ENCODE measurements at regions not wholly inside any gene's neighbourhood (a gene's known extent, or its start where the extent isn't known, plus 50 kb on each side); places are given as distances from the start of the nearest gene placed in this dataset.

DNA sequence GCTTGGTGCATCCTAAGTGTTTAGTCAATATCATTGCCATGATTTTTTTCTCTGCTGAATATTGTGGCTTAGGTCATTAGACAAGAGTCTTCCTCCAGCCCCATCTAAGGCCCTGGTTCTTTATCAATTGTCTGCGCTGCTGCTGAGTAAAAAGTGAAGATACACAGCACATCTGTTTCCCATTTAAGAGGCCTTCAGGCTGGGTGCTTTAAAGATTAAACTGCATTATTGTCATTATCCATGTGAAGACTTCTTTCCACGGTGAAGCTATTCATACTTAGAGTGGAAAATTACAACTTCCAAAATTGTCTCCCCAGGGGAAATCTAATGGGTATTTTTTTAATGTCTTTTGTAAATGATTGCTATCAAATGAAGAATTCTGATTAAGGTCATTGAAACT is 719.8 kb upstream of the LRRC4C start:
- no peak for DNase-seq (ENCODE audit: low read depth)

DNA sequence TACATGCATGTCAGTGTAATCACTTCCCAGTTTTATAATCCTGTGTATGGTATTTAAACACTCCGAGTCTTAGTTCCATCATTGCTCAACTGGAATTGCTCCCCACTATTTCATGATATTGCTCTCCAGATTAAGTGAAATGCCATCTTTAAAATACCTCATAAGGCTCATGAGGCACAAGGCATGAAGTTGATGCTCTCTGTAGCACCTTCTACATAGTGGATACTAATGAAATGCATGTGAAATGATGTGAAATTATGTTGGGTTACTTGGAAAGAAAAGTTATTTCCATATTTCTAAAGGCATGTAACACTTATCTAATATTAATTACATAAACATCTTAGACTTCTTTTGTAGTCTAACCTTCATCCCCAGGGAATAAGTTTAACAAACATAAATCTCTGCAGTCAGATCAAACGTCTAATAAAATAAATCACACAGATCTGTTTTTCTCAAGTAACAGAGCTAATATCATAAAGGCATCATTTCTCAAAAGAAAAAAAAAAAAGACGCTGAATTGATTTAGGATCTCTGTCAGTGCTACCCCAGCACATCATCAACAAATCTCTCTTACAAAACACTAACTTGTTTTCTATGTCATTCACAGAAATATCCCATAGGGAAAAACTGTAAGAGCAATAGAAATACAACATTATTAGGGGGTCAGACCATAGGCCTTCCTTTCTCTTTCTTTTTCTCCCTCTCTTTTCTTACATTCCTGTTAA is 736.0 kb upstream of the LRRC4C start:
- no peak for DNase-seq (ENCODE audit: low read depth)

DNA sequence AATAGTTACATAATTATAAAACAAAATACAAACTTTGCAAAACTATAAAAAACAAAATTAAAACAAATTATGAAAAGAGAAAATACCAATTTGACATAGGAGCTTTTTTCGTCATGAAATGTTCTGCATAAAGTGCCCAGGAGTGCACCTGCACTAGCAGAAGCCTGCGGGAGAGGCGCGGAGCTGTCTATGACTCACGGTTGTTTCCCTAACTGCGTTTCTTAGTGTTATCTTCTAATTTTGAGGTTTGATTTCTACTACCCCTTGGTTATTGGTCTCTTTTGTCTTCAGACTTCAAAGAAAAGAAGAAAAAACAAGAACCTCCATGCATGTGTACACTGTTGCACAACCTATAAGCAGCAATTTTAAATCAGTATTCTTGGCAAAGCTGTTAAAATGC is 740.9 kb upstream of the LRRC4C start:
- DNase-seq (ENCODE audit: low read depth), result no peak

DNA sequence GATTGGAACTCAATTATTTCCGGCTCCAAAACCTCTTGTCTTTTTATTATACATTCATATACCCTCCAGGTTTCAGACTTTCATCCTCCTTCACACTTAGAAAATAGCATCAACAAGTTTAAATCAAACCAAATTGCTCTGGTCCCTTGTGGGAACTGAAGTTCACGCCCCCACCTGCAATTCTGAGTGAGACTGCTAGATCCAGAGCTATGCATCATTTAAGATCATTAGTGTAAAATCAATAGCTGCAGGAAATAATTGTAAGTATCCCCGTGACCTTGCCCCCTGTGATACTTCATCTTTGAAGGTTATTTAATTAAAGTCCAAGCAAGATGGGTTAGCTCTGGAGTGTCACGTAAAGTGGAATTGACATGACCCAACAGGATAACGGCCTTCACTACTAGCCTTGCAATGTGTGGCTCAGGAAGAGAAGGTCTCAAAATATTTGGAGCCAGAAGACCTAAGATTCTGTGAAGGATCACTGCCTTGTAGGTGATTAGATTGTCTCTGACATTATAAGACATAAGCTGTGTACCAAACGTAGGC is 742.2 kb upstream of the LRRC4C start:
- DNase-seq (ENCODE audit: low read depth), result no peak

DNA sequence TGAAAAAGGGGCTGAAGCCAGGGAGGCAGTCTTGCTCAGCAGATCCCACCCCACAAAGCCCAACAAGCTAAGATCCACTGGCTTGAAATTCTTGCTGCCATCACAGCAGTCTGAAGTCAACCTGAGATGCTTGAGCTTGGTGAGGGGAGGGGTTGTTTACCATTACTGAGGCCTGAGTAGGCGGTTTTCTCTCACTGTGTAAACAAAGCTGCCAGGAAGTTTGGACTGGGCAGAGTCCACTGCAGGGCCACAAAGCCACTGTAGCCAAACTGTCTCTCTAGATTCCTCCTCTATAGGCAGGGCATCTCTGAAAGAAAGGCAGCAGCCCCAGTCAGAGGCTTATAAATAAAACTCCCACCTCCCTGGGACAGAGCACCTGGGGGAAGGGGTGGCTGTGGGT is 746.1 kb upstream of the LRRC4C start:
- peak; percentile 3 for DNase-seq (ENCODE audit: low read depth)

DNA sequence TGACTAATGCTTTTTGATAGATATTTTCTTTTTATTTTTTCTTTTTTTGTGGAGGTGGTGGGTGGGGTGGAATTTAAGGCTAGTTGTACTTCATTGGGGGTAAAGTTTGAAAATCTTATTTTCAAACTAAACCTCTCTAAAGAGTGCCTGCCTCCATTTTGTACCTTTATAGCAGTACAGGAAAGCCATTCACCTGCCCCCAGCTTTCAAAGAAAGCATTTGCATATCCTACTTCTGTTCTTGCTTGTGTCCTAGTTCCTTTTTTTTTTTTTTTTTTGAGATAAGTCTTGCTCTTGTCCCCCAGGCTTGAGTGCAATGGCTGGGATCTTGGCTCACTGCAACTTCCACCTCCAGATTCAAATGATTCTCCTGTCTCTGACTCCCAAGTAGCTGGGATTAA is 766.2 kb upstream of the LRRC4C start:
- no peak for DNase-seq (ENCODE audit: low read depth)

DNA sequence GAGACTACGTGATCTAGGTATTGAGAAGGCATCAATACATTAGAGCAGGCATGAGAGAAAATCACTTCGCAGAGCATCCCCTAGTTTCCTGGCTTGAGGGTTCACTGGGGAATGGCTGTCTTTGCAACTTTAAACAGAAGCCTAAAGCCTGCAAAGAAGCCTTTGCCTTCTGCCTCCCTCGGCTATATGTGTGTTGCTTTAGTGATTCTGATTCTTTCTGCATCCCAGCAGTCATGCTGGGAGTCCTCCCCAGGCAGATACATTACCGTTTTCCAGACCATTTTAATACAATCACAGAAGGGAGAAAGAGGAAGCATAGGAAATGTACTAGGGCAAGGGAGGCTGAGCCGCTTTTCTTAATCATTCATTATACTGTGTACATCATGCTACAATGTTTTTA is 773.2 kb upstream of the LRRC4C start:
- DNase-seq (ENCODE audit: low read depth), result no peak

DNA sequence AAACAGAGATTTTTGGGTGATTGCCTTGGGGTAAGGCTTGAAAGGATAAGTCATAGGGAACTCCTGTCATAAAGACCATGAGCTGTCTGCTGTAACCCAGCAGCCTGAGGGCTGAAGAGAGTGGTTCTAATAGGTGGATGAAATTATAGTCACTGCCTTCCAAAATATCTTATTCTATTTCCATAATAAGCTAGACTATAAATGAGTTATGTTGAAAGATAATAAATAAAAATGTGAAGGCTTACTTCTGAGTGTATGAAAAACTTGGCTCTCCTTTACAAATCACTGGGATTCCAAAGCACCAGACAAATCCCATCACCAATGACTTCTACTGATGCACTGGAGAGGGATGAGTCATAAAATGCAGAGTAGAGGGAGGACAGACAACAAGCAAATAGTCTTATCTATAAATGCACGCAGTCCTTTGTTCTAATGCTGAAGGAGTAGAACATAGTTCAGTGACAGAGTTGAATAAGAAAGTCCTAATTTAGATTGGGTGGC is 775.0 kb upstream of the LRRC4C start:
- DNase-seq (ENCODE audit: low read depth), result peak; percentile 65

DNA sequence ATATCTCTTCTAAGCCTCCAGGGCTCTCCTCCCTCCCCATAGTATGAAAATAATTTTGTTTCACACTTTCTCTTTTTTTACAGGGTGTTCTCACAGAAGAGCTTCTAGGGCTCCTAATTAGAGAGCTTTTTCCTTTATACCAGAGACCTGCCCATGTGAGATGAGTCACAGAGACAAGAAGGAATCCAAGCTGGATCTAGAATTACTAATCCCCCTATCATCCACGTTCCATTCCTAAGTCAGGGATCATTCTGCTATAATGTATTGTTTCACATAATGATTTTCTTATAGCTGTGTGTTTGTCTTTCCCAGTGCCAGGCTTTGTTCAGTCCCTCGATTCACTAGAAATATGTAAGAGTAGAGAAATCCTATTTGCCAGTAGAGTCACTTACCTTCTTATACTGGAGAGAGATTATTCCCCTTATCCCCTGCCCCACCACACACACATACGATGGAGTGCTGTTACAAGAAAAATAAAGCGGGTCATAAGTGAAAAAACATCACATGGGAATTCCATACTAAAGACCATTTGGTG is 778.3 kb upstream of the LRRC4C start:
- peak; percentile 55 for DNase-seq (ENCODE audit: low read depth)

DNA sequence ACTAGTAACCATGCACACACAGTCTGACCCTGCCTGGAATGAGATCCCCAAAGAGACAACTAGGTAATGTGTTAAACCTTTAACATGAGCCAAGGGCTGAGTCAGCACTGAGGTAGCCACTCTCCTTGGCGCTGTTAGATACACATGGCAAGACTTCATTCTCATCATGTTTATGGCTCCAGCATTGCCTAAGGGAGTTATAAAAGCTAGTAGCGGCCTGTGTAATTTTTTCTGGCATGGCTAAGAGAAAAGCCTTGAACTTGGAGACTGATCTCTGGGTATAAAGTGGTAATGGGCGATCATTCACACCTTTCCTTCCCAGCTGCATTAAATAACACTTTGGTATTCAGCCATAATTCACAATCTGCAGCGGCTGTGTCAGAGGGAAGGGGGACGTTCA is 779.7 kb upstream of the LRRC4C start:
- peak; percentile 81 for DNase-seq (ENCODE audit: low read depth)

DNA sequence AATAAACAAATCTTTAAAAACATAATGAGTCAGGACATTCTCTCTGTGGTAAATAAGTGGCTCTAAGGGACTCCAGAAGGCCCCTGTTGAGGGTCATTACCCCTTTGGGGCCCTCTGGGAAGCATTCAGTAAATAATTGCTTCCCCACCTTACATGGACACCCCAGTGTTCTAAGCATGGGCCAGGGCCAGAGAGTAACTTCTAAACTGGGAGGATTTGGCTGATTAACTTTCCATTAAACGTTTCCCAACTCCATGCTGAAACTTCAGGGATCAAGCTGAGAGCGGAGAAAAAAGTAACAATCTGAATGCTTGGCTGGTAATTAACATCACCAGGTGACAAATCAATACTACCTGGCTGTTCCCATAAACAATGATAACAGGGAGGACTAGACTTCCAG is 783.9 kb upstream of the LRRC4C start:
- no peak for DNase-seq (ENCODE audit: low read depth)

DNA sequence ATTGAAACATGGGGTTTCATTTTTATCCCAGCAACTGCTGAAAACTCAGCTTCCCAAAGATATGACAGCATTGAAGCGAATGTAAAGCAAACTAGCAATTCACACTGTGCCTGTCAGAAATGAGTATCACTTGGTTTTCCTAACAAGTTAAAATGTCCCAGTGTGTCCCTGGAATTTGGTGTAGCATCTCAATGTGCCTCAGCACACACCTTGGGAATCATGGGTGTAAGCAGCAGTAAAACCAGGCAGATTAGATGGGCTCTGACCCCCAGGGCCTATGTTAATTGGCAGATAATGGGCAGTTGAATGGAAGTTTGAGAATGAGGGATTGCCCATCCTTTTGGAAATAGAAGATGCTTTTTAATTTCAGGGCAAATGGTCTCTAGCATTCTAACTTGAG is 784.9 kb upstream of the LRRC4C start:
- DNase-seq (ENCODE audit: low read depth), result no peak

DNA sequence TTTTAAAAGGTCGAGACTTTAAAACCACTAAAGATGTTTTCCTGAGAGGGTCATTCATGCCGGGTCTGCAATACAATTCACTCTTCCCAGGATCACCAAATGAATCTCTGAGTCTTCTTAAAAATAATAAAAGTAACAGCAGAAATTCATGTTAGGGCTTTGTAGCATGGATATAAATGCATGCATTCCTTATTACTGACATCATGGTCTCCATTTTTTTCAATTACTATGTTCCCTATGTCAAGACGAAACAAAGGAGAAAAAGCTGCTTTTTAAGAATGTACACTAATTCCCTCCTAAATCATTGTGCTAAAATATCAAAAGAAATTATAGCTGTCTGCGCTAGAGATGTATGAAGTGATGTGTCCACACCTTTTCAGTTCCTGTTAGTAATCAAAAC is 789.9 kb upstream of the LRRC4C start:
- no peak for DNase-seq (ENCODE audit: low read depth)

DNA sequence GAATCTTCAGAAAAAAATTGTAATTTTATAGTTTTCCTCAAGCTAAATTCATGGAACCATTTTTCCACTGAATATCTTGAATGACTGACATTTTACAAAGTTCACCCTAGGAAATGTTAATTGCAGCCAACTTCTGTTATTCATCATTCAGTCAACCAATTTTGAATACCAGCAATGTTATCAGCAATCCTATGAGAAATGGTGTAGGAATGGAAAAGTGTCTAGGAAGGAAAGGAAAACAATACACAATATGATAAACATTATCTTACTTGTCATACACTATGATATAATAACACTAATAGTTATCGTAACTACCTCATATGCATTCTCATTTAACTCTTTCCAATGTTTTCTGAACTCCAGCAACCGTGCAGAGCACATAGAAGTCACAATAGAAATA is 790.5 kb upstream of the LRRC4C start:
- no peak for DNase-seq (ENCODE audit: low read depth)

DNA sequence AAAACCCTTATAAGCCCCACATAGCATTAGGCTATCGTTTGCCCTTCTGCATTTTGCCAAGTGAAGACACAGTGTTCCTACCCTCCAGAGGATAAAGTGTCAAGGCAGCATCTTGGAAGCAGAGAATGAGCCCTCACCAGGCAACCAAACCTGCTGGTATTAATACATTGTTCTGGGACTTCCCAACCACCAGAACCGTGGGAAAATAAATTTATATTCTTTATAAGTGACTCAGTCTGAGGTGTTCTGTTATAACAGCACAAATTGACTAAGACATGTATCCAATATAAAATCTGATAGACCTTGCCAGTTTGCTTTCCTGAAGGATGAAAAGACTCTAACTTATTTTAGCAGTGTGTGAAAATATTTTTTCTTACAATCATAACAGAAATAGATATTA is 792.5 kb upstream of the LRRC4C start:
- peak; percentile 9 for DNase-seq (ENCODE audit: low read depth)

DNA sequence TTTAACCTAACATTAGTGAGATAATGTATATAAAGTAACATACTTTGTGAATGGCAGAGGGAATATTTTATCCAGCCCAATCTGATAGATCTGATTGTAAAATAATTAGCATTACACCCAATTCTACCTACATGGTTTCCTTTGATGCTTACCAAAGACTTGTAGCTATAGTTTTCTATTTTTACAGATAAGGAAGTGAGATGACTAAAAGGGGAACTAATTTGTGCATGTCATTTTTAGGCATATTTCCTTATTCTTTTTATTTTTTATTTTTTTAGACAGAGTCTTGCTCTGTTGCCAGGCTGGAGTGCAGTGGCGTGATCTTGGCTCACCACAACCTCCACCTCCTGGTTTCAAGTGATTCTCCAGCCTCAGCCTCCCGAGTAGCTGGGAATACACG is 793.7 kb upstream of the LRRC4C start:
- no peak for DNase-seq (ENCODE audit: low read depth)

DNA sequence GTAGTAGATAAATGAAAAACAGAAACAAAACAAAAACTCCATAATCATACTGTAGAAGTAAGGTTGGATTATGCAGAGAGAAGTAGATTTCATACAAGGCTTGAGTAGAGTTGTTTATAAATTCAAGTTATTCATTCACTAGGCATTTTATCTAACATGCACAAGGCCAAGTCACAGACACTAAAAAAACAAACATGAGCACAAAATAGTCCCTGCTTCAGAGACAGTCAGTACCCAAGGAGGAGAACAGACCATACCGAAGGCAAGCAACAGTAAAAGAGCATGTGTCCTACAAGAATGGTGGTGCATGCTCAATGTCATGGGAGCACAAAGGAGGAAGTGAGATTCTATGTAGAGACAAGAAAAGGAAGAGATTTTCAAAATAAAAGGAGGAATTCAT is 796.5 kb upstream of the LRRC4C start:
- peak; percentile 32 for DNase-seq (ENCODE audit: low read depth)

DNA sequence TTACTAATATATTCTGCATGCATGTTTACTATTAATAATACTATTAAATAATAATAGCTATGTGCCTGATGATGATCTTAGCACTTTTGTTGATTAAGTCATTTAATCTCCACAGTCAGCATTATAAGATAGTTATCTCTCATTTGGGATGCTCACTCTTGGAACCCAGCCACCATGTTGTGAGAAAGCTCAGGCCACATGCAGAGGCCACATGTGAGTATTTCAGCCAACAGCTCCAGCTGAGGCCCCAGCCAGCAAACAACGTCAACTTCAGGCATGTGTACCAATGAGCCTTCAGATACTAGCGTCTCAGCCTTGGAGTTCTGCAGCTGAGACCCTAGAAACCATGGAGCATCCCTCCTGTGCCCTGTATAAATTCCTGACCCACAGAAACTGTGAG is 798.1 kb upstream of the LRRC4C start:
- DNase-seq (ENCODE audit: low read depth), result no peak

DNA sequence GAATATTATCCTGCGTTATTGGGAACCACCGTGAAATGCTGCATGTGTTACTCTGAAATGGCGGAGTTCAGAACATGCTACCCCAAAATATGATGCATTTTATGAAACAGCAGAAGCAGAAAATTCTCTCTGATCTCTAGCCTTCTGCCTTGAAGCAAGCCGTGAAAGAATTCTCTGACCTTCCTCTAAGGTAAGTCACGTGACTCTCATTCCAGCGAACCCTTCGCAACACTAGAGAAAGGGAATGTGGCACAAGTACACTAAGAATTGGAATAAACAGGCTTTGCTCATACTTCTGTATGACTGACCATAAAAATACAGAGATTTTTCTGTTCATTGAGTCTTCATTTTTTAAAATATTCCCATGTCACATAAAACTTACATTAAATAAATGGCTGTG is 805.6 kb upstream of the LRRC4C start:
- no peak for DNase-seq (ENCODE audit: low read depth)

DNA sequence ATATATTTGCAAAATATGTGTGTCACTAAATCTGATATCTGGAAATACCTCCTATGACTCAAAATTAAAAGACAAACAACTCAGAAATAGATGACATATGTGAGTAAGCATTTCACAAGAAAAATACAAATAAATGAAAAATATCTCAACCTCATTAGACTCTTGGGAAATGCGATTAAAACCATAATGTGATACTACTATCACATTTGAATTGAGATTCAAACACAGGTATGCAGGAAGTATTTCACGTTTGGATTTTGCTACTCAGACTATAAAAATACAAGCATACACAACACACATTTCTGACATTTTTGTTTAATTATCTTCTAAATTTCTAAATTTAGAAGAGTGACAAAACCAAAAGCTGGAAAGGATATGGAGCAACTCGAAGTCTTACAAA is 811.9 kb upstream of the LRRC4C start:
- no peak for DNase-seq (ENCODE audit: low read depth)

DNA sequence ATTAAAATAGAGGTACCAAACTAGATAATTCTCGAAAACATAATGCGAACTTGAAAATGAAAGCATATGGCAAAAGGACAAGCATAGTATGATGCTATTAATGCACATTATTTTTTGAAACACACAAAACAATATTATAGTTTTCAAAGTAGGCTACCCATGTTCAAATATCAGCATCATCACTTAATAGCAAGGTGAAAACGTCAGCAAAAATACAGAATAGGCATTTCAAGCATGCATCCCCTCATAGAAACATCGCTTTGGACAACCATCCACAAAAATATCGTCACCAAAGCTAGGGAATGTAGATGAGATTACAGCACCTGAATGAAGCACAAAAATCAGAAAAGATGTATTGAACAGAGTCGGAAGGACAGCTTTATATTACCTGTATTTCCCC is 814.5 kb upstream of the LRRC4C start:
- no peak for DNase-seq (ENCODE audit: low read depth)

DNA sequence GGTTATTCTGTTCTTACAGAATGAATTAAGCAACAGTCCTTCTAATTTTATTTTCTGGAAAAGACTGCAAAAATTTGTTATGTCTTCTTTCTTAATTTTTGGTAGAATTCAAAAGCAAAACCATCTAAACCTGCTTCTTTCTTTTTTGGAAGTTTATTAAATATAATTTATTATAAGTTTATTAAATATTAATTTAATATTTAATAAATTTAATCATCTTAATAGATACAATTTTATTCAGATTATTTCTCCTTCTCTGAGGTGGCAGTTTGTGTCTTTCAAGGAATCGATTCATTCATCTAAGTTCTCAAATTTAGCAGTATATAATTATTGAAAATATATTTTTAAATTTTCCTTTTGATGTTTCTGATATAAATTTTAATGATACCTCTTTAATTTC is 837.5 kb upstream of the LRRC4C start:
- DNase-seq (ENCODE audit: low read depth), result no peak

DNA sequence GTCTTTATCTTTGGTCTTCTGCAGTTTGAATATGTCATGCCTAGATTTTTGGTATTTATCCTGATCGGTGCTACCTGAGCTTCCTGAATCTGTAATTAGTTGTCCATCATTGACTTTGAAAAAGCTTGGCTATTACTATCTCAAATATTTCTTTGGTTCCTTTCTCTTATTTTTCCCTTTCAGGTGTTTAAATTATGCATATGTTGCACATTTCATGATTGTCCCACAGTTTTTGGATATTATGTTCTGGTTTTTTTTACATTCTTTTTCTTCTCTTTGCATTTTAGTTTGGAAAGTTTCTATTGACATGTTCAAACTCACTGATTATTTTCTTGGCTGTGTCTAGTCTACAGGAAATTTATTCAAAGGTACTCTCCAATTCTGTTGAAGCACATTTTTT is 840.3 kb upstream of the LRRC4C start:
- no peak for DNase-seq (ENCODE audit: low read depth)

DNA sequence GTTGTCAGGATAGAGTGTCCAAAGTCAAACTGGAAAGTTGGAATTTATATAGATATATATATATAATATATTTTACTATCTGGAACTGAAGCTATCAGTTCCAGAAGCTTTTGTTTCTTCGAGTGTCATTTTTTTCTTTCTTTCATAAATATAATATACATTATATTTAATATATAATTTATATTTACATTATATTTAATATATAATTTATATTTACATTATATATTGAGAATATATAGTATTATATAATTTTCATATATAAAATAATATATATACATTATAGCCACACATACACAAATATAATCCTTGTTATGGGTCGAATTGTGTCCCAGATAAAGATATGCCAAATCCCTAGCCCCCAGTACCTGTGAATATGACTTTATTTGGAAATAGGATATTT is 842.3 kb upstream of the LRRC4C start:
- no peak for DNase-seq (ENCODE audit: low read depth)
